ENCODE measurements at regions not wholly inside any gene's neighbourhood (a gene's known extent, or its start where the extent isn't known, plus 50 kb on each side); places are given as distances from the start of the nearest gene placed in this dataset.

GRCh38 chr4:35918491-35918977, 325.8 kb downstream of the ARAP2 start:
- CTCF ChIA-PET, result no interaction called here
- no peak for FAIRE-seq

GRCh38 chr4:35925806-35926205, 318.5 kb downstream of the ARAP2 start:
- TF ChIP-seq TP53 (CRISPR knock-in tag; IDR thresholded peaks at IDR 0.05) (no peak), HES2 (IDR thresholded peaks at IDR 0.05) (no peak), HMGXB4 (CRISPR knock-in tag; IDR thresholded peaks at IDR 0.05; ENCODE audit: borderline replicate concordance) (no peak), HDAC2 (IDR thresholded peaks at IDR 0.05) (no peak), REST (IDR thresholded peaks at IDR 0.05) (no peak), MAX (IDR thresholded peaks at IDR 0.05) (no peak), ZC3H11A (IDR thresholded peaks at IDR 0.05) (no peak), EHF (CRISPR knock-in tag; IDR thresholded peaks at IDR 0.05) (no peak), CEBPB (IDR thresholded peaks at IDR 0.05) (no peak), HOXA7 (CRISPR knock-in tag; IDR thresholded peaks at IDR 0.05) (no peak), TFCP2L1 (CRISPR knock-in tag; IDR thresholded peaks at IDR 0.05) (no peak)
- no peaks in the 10 kb centered on the region for H3K9me3 ChIP-seq
- ChIA-PET POLR2A (no interaction called here), CTCF (no interaction called here)
- H3K4me3 ChIP-seq, result no peak overlapping the region
- H3K27ac ChIP-seq, result no peak overlapping the region
- no peak overlapping the region for H3K4me2 ChIP-seq
- DNase-seq (ENCODE audit: low read depth in 1 of 2, low spot score in 1 of 2), result no peak
- no peak for FAIRE-seq
- no peaks in the 10 kb centered on the region for H3K4me1 ChIP-seq
- 21% methylated on average over 3 of the region's 3 CpGs for WGBS (ENCODE audit: missing lambda C conversion rate)
- ATAC-seq, result no peak

More at GRCh38 chr4:35918491-35918977, 325.8 kb downstream of the ARAP2 start:
- ATAC-seq, result no peak
- Histone ChIP-seq H3K4me2 (no peak overlapping the region), H3K4me1 (no peaks in the 10 kb centered on the region), H3K9me3 (no peaks in the 10 kb centered on the region), H3K4me3 (no peak overlapping the region), H3K27ac (no peak overlapping the region)
- 24% methylated on average over 1 of the region's 1 CpG for WGBS (ENCODE audit: missing lambda C conversion rate)
- TF ChIP-seq HOXB5 (CRISPR knock-in tag; IDR thresholded peaks at IDR 0.05) (no peak), ZNF302 (CRISPR knock-in tag; IDR thresholded peaks at IDR 0.05) (no peak), NFE2L2 (conservative IDR thresholded peaks at IDR 0.05; ENCODE audit: low read length) (no peak), ELK1 (IDR thresholded peaks at IDR 0.05; ENCODE audit: low read depth, low read length) (no peak), ZC3H11A (IDR thresholded peaks at IDR 0.05) (no peak), SMC3 (IDR thresholded peaks at IDR 0.05) (no peak)
- DNase-seq (ENCODE audit: low read depth in 1 of 2, low spot score in 1 of 2), result no peak
- POLR2A ChIA-PET, result no interaction called here

- ChIA-PET CTCF (no interaction called here), POLR2A (no interaction called here)
- ATAC-seq, result no peak
- no peak overlapping the region for H3K4me3 ChIP-seq
- no peak overlapping the region for H3K4me2 ChIP-seq
- H3K9me3 ChIP-seq, result no peaks in the 10 kb centered on the region
- FAIRE-seq, result no peak
- 48% methylated on average over 3 of the region's 3 CpGs for WGBS (ENCODE audit: missing lambda C conversion rate)
- H3K27ac ChIP-seq, result no peak overlapping the region
- TF ChIP-seq HEYL (CRISPR knock-in tag; IDR thresholded peaks at IDR 0.05) (no peak), FOSL2 (IDR thresholded peaks at IDR 0.05) (no peak), FOSL2 (CRISPR knock-in tag; IDR thresholded peaks at IDR 0.05) (no peak), CBX2 (IDR thresholded peaks at IDR 0.05; ENCODE audit: borderline replicate concordance, low read depth) (no peak), E2F6 (IDR thresholded peaks at IDR 0.05; ENCODE audit: borderline replicate concordance, low read depth) (no peak), CHD2 (IDR thresholded peaks at IDR 0.05; ENCODE audit: low read length, partially characterized antibody) (no peak), CHD4 (IDR thresholded peaks at IDR 0.05; ENCODE audit: borderline replicate concordance) (no peak), CTCF (IDR thresholded peaks at IDR 0.05) (no peak), SREBF2 (IDR thresholded peaks at IDR 0.05) (no peak)
- H3K4me1 ChIP-seq, result no peaks in the 10 kb centered on the region
- no peak for DNase-seq (ENCODE audit: low read depth in 1 of 2, low spot score in 1 of 2)
These were observed 317.5 kb downstream of the ARAP2 start for GRCh38 chr4:35926788-35927187.
